Activated CD4-positive, alpha-beta T cell treated with anti-CD3 and anti-CD28 coated beads for 36 hours (primary cell): ENCODE measurements at regions not wholly inside any gene's neighbourhood (a gene's known extent, or its start where the extent isn't known, plus 50 kb on each side); places are given as distances from the start of the nearest gene placed in this dataset.

Experiments used
- ATAC-seq: fragments of 200-7000 bp; cut with Tn5 transposase; one replicate; pipeline ENCODE4 v1.10.0; 2021; ENCODE audit warnings: mild to moderate bottlenecking, moderate library complexity
- CTCF ChIA-PET: fragments of 350-600 bp; sonication (Branson Sonifier 250); formaldehyde crosslinking; loops from one replicate; lab custom pipeline; 2021; ENCODE audit warnings: antibody characterized with exemption; lab: Charles Lee
- POLR2A ChIA-PET: fragments of 350-600 bp; sonication (Branson Sonifier 250); formaldehyde crosslinking; loops from one replicate; lab custom pipeline; 2021; ENCODE audit warnings: antibody characterized with exemption, inconsistent platforms; lab: Charles Lee
- DNase-seq: peaks from one replicate; pipeline ENCODE4 v3.0.0-alpha.2; 2020
- H3K27ac Mint-ChIP-seq: one replicate; pipeline ENCODE4 v1.8.0; 2021; ENCODE audit warnings: mixed read lengths
- H3K27me3 Mint-ChIP-seq: one replicate; pipeline ENCODE4 v1.8.0; 2021; ENCODE audit warnings: mixed read lengths
- H3K36me3 Mint-ChIP-seq: one replicate; pipeline ENCODE4 v1.8.0; 2021; ENCODE audit warnings: low read depth, mixed read lengths
- H3K4me1 Mint-ChIP-seq: one replicate; pipeline ENCODE4 v1.8.0; 2021; ENCODE audit warnings: mixed read lengths
- H3K4me3 Mint-ChIP-seq: one replicate; pipeline ENCODE4 v1.8.0; 2021; ENCODE audit warnings: mild to moderate bottlenecking, moderate library complexity, mixed read lengths
- H3K9me3 Mint-ChIP-seq: one replicate; pipeline ENCODE4 v1.8.0; 2021; ENCODE audit warnings: low read depth, mixed read lengths
- intact Hi-C, 2 experiments: fragments of 100-400 bp; cut with DNase I in 1 of 2; cut with micrococcal nuclease in 1 of 2; formaldehyde crosslinking; loops; one replicate each; pipeline versions ENCODE4 v1.14.2 to v1.15.1; 2022 to 2024; cut with DNase I, micrococcal nuclease

DNA sequence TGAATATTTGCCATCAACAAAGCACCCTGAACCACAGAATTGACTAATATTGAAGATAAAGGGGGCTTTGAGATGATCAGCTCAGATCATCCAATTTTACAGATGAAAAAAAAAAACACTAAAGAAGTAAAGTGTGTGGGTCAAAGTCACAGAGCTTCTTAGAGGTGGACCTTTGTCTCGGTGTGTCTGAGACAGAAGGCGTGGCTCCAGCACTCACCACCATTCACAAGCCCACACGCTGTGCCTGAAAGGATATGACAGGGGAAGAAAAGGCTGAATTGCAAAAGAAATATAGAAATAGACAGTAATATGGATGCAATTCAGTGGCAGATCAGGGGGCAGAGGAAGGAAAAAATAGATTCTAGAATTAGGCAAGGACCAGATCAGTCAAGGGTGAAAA, 114.9 kb upstream of the PLXNA4 start:
- DNase-seq (no peak), ATAC-seq (no peak)
- no peaks in the 10 kb centered on the region for H3K27me3 Mint-ChIP-seq
- intact Hi-C loops: no loop called here
- H3K4me3 Mint-ChIP-seq: no peak overlapping the region
- CTCF ChIA-PET: no interaction called here
- no peak overlapping the region for H3K27ac Mint-ChIP-seq
- H3K4me1 Mint-ChIP-seq: no peaks in the 10 kb centered on the region
- H3K9me3 Mint-ChIP-seq: no peaks in the 10 kb centered on the region
- POLR2A ChIA-PET: no interaction called here
- no peaks in the 10 kb centered on the region for H3K36me3 Mint-ChIP-seq

DNA sequence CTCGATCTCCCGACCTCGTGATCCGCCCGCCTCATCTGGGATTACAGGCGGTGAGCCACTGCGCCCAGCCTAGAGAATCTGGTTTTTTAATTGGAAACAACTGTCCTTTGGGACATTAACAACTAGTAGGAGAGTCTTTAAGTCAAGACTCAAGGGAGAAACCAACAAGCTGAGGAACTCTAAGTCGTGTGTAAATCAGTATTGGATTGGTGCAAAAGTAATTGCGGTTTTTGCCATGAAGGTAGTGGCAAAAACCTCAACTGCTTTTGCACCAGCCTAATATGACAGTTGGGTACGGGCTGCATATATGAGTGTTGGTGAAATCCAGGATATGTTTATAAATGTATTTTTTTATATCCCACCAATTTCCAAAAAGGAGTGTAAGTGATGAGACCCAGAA, 113.9 kb upstream of the PLXNA4 start:
- Mint-ChIP-seq H3K9me3 (no peaks in the 10 kb centered on the region), H3K27me3 (no peaks in the 10 kb centered on the region), H3K36me3 (no peaks in the 10 kb centered on the region), H3K4me1 (no peaks in the 10 kb centered on the region), H3K4me3 (no peak overlapping the region), H3K27ac (no peak overlapping the region)
- ChIA-PET CTCF (interaction anchor here (0.6 kb wide), 1 partner anchor 32 kb away, joined by 4 read pairs; no protein-coding TSS in a partner anchor), POLR2A (no interaction called here)
- intact Hi-C loops: no loop called here
- ATAC-seq (no peak), DNase-seq (no peak)

DNA sequence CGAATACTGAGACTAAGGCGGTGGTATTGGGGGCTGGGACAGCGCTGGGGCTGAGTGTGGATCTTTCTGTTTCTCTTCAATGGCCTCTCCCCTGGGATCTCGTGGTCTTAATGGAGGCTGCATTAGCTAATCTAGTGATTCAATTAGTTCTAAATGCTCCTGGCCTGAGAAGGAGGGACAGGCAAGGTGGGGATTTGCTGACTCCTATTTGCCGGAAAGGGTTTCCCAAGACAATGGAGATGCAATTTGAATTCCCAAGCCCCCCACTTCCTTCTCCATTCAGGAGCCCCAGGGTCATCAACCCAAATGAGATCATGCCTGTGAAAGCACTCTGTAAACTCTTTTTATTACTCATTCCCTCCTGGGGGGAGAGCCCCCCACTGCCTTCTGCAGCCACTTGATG, 111.7 kb upstream of the PLXNA4 start:
- Mint-ChIP-seq H3K4me1 (no peaks in the 10 kb centered on the region), H3K4me3 (no peak overlapping the region), H3K27me3 (no peaks in the 10 kb centered on the region), H3K36me3 (no peaks in the 10 kb centered on the region), H3K27ac (no peak overlapping the region), H3K9me3 (no peaks in the 10 kb centered on the region)
- intact Hi-C loops: no loop called here
- ATAC-seq: no peak
- ChIA-PET CTCF (no interaction called here), POLR2A (no interaction called here)
- DNase-seq: no peak

DNA sequence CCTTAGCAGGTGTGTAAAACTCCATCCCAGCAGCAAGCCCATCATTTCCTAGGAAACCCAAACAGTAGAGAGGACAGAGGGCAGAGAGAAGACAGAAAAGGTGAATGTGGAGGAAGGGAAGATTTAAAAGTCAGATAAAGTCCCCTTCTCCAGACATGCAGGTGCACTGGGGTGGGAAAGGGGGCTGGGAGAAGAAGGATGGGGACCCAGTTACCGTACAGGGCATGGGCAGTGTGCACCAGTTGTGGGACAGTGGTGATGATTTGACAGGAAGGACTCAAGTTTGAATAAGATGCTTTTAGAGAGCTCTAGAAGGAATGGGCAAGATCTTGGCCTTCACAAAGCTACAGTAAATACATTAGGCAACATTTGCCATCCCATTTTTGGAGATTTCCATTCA, 110.7 kb upstream of the PLXNA4 start:
- intact Hi-C loops: no loop called here
- no peaks in the 10 kb centered on the region for H3K9me3 Mint-ChIP-seq
- ATAC-seq (no peak), DNase-seq (no peak)
- ChIA-PET CTCF (no interaction called here), POLR2A (no interaction called here)
- no peaks in the 10 kb centered on the region for H3K36me3 Mint-ChIP-seq
- H3K27ac Mint-ChIP-seq: no peak overlapping the region
- no peaks in the 10 kb centered on the region for H3K27me3 Mint-ChIP-seq
- H3K4me1 Mint-ChIP-seq: no peaks in the 10 kb centered on the region
- no peak overlapping the region for H3K4me3 Mint-ChIP-seq

DNA sequence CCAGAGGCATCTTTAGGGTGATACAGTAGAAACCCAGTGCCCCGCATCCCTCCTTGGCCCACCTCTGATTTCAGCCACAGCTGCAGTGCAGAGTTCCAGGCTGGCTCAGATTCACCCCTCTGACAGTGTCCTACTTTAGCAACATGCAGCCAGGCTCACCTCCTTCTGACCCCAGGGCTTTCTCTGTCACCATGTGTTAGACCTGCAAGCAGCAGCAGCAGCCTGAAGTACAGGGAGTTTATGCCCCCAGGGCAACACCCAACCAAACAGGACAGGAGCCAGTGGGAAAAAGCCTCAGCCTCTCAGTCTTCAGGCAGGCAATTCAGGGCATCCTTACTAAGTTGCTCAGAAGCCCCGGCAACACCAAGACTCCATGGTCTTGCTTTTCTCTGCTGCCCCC, 109.0 kb upstream of the PLXNA4 start:
- no peak overlapping the region for H3K4me3 Mint-ChIP-seq
- H3K9me3 Mint-ChIP-seq: no peaks in the 10 kb centered on the region
- ChIA-PET CTCF (no interaction called here), POLR2A (no interaction called here)
- H3K36me3 Mint-ChIP-seq: no peaks in the 10 kb centered on the region
- ATAC-seq: no peak
- intact Hi-C loops: no loop called here
- H3K27me3 Mint-ChIP-seq: no peaks in the 10 kb centered on the region
- no peak for DNase-seq
- H3K27ac Mint-ChIP-seq: no peak overlapping the region
- H3K4me1 Mint-ChIP-seq: peaks cover 2% of the 10 kb centered on the region

DNA sequence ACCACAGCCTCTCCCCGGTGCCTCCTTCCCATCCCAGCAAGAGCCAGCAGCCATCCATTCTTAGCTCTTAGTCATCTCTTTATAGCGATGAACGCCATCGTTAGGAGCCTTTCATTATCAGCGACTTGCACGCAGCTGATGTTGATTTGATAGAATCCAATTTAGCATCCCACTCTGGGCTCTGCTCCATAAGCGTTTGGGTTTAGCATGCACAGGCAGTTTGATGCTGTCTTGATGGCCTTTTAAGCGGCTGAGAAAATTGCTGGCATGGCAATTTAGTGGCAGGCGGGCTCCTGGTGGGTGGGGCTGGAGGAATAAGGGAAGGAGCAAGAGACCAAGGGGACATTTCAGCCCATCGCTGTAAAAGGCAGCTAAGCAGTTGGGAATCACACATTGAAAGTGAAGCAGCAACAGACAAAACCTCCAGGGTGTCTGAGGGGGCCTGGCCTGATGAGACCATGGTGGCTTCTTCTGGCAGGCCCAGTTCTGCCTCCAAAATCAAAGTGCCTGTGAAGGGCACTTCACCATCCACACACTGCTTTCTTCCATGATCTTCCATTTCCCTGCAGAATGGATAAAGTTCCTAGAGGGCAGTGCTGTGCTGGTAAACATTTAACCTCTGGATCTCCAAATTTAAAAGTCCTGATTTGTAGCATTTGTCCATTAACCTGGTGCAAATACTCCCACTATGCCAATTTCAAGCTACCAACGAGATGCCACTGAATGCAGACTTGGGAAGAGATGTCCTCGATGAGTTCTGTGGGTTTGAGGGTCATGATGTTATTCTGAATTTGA, 107.8 kb upstream of the PLXNA4 start:
- no peak overlapping the region for H3K27ac Mint-ChIP-seq
- no peak overlapping the region for H3K4me3 Mint-ChIP-seq
- peaks cover 2% of the 10 kb centered on the region for H3K4me1 Mint-ChIP-seq
- POLR2A ChIA-PET: interaction anchor here (0.6 kb wide), 1 partner anchor 241 kb away, joined by 4 read pairs; no protein-coding TSS in a partner anchor
- no peaks in the 10 kb centered on the region for H3K36me3 Mint-ChIP-seq
- CTCF ChIA-PET: no interaction called here
- no peak for DNase-seq
- no peaks in the 10 kb centered on the region for H3K27me3 Mint-ChIP-seq
- H3K9me3 Mint-ChIP-seq: no peaks in the 10 kb centered on the region
- ATAC-seq: no peak
- intact Hi-C loops: no loop called here

DNA sequence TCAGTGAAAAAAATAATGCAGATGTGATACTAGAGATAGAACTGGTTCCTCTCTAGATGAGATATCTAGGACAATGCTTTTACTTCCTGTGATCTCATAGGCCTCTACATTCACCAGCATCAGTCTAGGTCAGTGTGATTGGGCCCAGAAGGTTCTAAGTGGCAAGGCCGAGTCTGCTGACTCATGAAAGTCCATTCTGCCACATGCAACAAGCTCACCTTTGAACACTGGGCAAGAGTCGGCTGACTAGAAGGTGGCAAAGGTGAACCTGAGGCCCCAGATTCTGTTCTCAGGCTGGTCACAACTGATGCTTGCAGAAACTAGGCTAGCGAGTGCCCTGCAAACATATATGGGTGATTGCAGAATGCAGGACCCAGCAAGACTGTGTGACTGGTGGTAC, 105.7 kb upstream of the PLXNA4 start:
- ATAC-seq (no peak), DNase-seq (no peak)
- Mint-ChIP-seq H3K27me3 (no peaks in the 10 kb centered on the region), H3K4me3 (no peak overlapping the region), H3K36me3 (no peaks in the 10 kb centered on the region), H3K9me3 (no peaks in the 10 kb centered on the region), H3K27ac (no peak overlapping the region), H3K4me1 (peaks cover 2% of the 10 kb centered on the region)
- intact Hi-C loops: no loop called here
- POLR2A ChIA-PET: no interaction called here
- CTCF ChIA-PET: no interaction called here

DNA sequence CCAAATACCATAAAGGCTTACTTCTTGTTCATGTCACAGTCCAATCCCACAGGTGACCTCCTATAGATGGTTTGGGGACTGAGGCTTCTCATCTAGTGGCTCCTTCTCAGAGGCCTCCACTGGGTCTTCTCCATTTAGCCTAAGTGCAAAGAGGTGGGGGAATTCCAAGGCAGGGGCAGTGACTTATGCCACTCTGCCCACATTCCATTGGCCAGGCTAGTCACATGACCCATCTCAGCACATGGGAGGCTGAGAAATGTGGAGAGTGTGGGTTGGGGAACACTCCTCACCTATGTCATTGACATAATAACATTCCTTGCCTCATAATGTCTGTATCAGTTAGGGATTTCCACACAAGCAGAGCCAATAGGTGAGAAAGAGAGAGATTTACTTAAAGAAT, 104.3 kb upstream of the PLXNA4 start:
- no peaks in the 10 kb centered on the region for H3K36me3 Mint-ChIP-seq
- POLR2A ChIA-PET: no interaction called here
- ATAC-seq (peak; percentile 78), DNase-seq (peak; percentile 43)
- H3K27ac Mint-ChIP-seq: no peak overlapping the region
- H3K4me1 Mint-ChIP-seq: peaks cover 2% of the 10 kb centered on the region
- no peak overlapping the region for H3K4me3 Mint-ChIP-seq
- no peaks in the 10 kb centered on the region for H3K9me3 Mint-ChIP-seq
- CTCF ChIA-PET: no interaction called here
- intact Hi-C loops: no loop called here
- H3K27me3 Mint-ChIP-seq: no peaks in the 10 kb centered on the region

DNA sequence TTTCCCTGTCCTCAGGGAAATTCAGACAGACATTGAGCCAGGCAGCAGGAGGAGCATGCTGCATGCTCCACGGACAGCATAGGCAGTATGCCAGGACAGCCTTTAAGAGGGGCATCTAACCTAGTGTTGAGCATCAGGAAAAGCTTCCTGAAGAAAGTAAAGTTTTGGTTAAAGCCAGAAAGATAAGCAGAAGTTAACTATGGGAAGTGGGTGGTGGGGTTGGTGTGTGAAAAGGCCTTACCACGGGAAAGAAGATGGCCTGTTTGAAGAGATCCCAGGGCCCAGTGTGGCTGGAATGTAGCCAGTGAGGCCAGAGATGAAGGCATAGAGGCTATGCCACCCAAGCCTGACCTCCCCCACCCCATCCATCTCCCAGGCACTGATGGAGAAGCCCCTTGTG, 102.4 kb upstream of the PLXNA4 start:
- Mint-ChIP-seq H3K9me3 (no peaks in the 10 kb centered on the region), H3K4me1 (peaks cover 2% of the 10 kb centered on the region), H3K27ac (no peak overlapping the region), H3K36me3 (no peaks in the 10 kb centered on the region), H3K27me3 (no peaks in the 10 kb centered on the region), H3K4me3 (no peak overlapping the region)
- no peak for ATAC-seq
- ChIA-PET CTCF (no interaction called here), POLR2A (no interaction called here)
- intact Hi-C loops: no loop called here
- no peak for DNase-seq

DNA sequence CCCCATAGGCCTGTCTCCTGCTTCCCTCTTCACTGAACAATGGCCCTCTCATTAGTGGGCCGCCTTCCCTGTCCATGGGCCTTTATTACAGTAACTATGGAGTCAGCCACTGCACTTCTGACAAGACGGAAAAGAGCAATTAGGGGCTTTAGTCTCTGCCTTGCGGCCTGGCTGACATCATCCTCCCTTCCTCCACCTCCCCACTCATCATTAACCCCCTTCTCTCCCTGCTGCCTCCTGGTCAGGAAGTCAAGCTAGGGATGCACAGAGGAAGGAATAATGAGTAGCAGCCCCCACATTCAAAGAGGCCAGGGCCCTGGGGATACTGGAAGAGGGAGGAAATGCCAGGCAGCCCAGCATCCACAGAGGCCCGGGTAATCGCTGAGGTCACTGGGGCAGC, 101.6 kb upstream of the PLXNA4 start:
- intact Hi-C loops: no loop called here
- ATAC-seq (no peak), DNase-seq (no peak)
- Mint-ChIP-seq H3K4me3 (no peak overlapping the region), H3K4me1 (peaks cover 2% of the 10 kb centered on the region), H3K27ac (no peak overlapping the region), H3K36me3 (no peaks in the 10 kb centered on the region), H3K9me3 (peaks cover 1% of the 10 kb centered on the region), H3K27me3 (no peaks in the 10 kb centered on the region)
- ChIA-PET CTCF (no interaction called here), POLR2A (no interaction called here)

DNA sequence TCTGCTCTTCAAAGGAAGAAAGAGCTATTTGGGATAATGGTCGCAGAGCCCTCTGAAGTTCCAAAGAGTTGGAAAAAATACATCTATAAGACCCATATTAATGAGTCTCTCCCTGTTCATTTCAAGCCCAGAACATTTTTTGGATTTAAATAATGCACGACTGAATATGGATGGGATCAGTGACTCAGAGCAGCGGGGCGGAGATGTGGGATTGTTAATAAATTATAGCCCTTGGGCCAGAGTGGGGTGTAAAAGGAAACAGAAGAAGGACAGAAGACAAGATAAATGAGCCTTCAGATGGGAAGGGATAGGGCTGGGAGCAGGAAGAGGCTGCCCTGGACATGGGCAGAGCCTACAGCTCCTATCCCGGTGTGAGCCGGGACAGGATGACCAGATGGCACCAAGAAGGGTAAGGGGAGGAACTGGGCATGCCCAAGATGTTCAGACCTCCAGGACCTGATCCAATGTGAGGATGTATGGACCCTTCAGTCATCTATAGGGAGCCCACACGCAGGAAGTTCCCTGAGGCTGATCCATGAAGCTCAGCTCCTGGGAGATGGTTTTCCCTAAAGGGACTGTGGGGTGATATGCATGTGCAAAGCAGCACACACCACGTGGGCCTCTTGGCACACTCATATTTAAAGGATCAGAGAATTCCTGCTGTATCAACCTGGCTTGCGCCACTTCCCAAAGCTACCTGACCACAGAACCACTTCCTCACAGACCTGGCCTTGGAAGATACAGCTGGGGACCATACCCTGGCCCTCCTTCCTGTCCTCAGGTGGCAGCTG, 96.1 kb upstream of the PLXNA4 start:
- H3K9me3 Mint-ChIP-seq: peaks cover 3% of the 10 kb centered on the region
- no peaks in the 10 kb centered on the region for H3K27me3 Mint-ChIP-seq

DNA sequence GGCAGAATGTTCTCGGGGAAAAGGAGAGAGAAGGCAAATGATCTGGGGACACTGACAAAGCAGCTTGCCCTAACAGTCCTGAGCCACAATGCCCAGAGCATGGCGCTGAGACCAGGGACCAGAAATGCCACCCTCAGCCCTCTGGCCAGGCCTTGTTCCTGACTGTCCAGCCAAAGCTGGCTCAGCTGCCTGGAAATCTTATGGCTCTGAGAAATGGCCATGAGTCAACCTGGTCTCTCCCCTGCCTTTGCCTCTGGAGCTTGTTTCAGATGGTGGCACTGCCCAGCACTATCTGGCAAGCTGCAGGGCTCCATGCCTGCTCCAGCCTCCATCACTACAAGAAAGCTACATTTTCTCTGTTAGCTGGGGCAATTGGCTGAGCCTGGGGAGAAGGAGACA, 90.5 kb upstream of the PLXNA4 start:
- Mint-ChIP-seq H3K9me3 (peaks cover 4% of the 10 kb centered on the region), H3K4me1 (peaks cover 12% of the 10 kb centered on the region), H3K4me3 (no peak overlapping the region), H3K36me3 (peaks cover 2% of the 10 kb centered on the region), H3K27ac (peak overlapping the region; percentile 74), H3K27me3 (no peaks in the 10 kb centered on the region)
- CTCF ChIA-PET: interaction anchor here (1.0 to 2.5 kb wide), 3 partner anchors 9 to 676 kb away, joined by 4 to 15 read pairs (median 14); no protein-coding TSS in a partner anchor
- DNase-seq (no peak), ATAC-seq (no peak)
- intact Hi-C loops: loop anchor here in 1 of 2 experiments (1.0 kb wide), 1 partner anchor 11 kb away; no protein-coding TSS in a partner anchor
- POLR2A ChIA-PET: interaction anchor here (2.2 kb wide), 1 partner anchor 10 kb away, joined by 6 read pairs; no protein-coding TSS in a partner anchor

More for the DNA sequence above, 96.1 kb upstream of the PLXNA4 start:
- ChIA-PET CTCF (interaction anchor here (0.9 kb wide), 1 partner anchor 12 kb away, joined by 3 read pairs; no protein-coding TSS in a partner anchor), POLR2A (no interaction called here)
- ATAC-seq: no peak
- no peaks in the 10 kb centered on the region for H3K36me3 Mint-ChIP-seq
- intact Hi-C loops: no loop called here
- DNase-seq: no peak
- H3K27ac Mint-ChIP-seq: no peak overlapping the region
- H3K4me1 Mint-ChIP-seq: no peaks in the 10 kb centered on the region
- H3K4me3 Mint-ChIP-seq: no peak overlapping the region
